DOHH2 (cell line): ENCODE measurements at regions not wholly inside any gene's neighbourhood (a gene's known extent, or its start where the extent isn't known, plus 50 kb on each side); places are given as distances from the start of the nearest gene placed in this dataset.

Source experiments
- CTCF ChIP-seq: fragments of 200-600 bp; sonication (generic); IDR thresholded peaks from one replicate; pipeline ENCODE4 v1.5.1; 2014; ENCODE audit warnings: antibody characterized with exemption, mild to moderate bottlenecking, low read depth, low read length; ENCODE audit not compliant: poor library complexity, severe bottlenecking
- EZH2phosphoT487 ChIP-seq: fragments of 200-600 bp; sonication (generic); IDR thresholded peaks from 2 replicates; pipeline ENCODE4 v1.6.1; 2017; ENCODE audit warnings: borderline replicate concordance, mild to moderate bottlenecking, antibody characterized with exemption, low read length, moderate library complexity, mixed read lengths

DNA sequence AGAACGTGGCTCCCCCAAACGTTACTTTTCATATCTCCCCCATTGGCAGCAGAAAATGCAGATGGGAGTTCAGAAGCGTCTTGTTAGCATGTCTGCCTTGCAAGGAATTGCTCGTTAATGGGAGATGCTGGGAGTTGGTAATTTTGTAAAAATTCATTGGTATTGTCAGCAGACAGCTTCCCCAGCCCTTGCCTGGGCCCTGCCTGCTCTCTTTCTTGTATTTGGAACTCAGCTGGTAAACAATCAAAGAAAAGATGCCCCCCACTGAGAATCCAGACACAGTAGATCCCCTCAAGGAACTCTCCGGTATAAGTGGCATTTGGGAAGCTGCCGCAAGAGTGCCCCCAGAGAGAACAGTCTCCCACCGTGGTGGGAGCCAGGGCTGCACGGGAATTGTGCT lies 94.4 kb upstream of the IGSF21 start:
- TF ChIP-seq CTCF (no peak), EZH2phosphoT487 (no peak)
